H9 (cell line): ENCODE measurements at regions not wholly inside any gene's neighbourhood (a gene's known extent, or its start where the extent isn't known, plus 50 kb on each side); places are given as distances from the start of the nearest gene placed in this dataset.

Experiments
- DNase-seq: peaks from one replicate; pipeline ENCODE4 v3.0.0-alpha.2; 2017
- H2AFZ ChIP-seq: one replicate; pipeline ENCODE4 v1.6.1; 2013; ENCODE audit warnings: mild to moderate bottlenecking, low read length, control low read depth, moderate library complexity
- H2AK5ac ChIP-seq: 2 replicates; pipeline ENCODE4 v1.6.1; 2013; ENCODE audit warnings: low read length, control low read depth, mixed read lengths; ENCODE audit not compliant: insufficient read length
- H2BK120ac ChIP-seq: one replicate; pipeline ENCODE4 v1.6.1; 2013; ENCODE audit warnings: low read depth, mild to moderate bottlenecking, low read length, control low read depth, inconsistent platforms; ENCODE audit not compliant: poor library complexity, severe bottlenecking
- H2BK12ac ChIP-seq: 2 replicates; pipeline ENCODE4 v1.6.1; 2013; ENCODE audit warnings: low read length, control low read depth, mixed read lengths, low read depth; ENCODE audit not compliant: insufficient read length
- H2BK15ac ChIP-seq: 2 replicates; pipeline ENCODE4 v1.6.1; 2013; ENCODE audit warnings: low read depth, low read length, control low read depth
- H2BK20ac ChIP-seq: one replicate; pipeline ENCODE4 v1.6.1; 2013; ENCODE audit warnings: low read depth, mild to moderate bottlenecking, low read length, control low read depth, inconsistent platforms; ENCODE audit not compliant: poor library complexity, severe bottlenecking
- H2BK5ac ChIP-seq: 2 replicates; pipeline ENCODE4 v1.6.1; 2013; ENCODE audit warnings: low read length, control low read depth, mixed read lengths; ENCODE audit not compliant: insufficient read length
- H3K14ac ChIP-seq: 2 replicates; pipeline ENCODE4 v1.6.1; 2013; ENCODE audit warnings: low read length, control low read depth; ENCODE audit not compliant: insufficient read depth
- H3K18ac ChIP-seq: 2 replicates; pipeline ENCODE4 v1.6.1; 2013; ENCODE audit warnings: low read depth, mild to moderate bottlenecking, mixed read lengths, low read length, control low read depth; ENCODE audit not compliant: insufficient read length
- H3K23ac ChIP-seq: 2 replicates; pipeline ENCODE4 v1.6.1; 2013; ENCODE audit warnings: low read length, control low read depth, mixed read lengths, low read depth; ENCODE audit not compliant: insufficient read length
- H3K23me2 ChIP-seq: 2 replicates; pipeline ENCODE4 v1.6.1; 2013; ENCODE audit warnings: low read depth, mild to moderate bottlenecking, mixed read lengths, low read length, control low read depth; ENCODE audit not compliant: insufficient read length, poor library complexity, severe bottlenecking
- H3K27ac ChIP-seq: 2 replicates; pipeline ENCODE4 v1.5.1; 2013; ENCODE audit warnings: low read length, control low read depth, mixed read lengths, low read depth; ENCODE audit not compliant: insufficient read length
- H3K27me3 ChIP-seq: 2 replicates; pipeline ENCODE4 v1.6.1; 2013; ENCODE audit warnings: low read length, control low read depth, inconsistent platforms; ENCODE audit not compliant: insufficient read depth
- H3K4ac ChIP-seq: 2 replicates; pipeline ENCODE4 v1.6.1; 2013; ENCODE audit warnings: low read depth, mild to moderate bottlenecking, control low read depth, inconsistent platforms, low read length, moderate library complexity
- H3K4me1 ChIP-seq: 2 replicates; pipeline ENCODE4 v1.6.1; 2013; ENCODE audit warnings: low read length, control low read depth, inconsistent platforms; ENCODE audit not compliant: insufficient read depth
- H3K4me2 ChIP-seq: 2 replicates; pipeline ENCODE4 v1.6.1; 2013; ENCODE audit warnings: low read length, control low read depth, mixed read lengths; ENCODE audit not compliant: insufficient read length, insufficient read depth
- H3K56ac ChIP-seq: 2 replicates; pipeline ENCODE4 v1.6.1; 2013; ENCODE audit warnings: low read depth, mild to moderate bottlenecking, mixed read lengths, low read length, control low read depth; ENCODE audit not compliant: insufficient read length
- H3K79me1 ChIP-seq: 2 replicates; pipeline ENCODE4 v1.6.1; 2013; ENCODE audit warnings: low read depth, mild to moderate bottlenecking, moderate library complexity, low read length, control low read depth, inconsistent platforms; ENCODE audit not compliant: insufficient read depth, poor library complexity, severe bottlenecking
- H3K79me2 ChIP-seq: 2 replicates; pipeline ENCODE4 v1.6.1; 2013; ENCODE audit warnings: low read length, control low read depth, inconsistent platforms; ENCODE audit not compliant: insufficient read depth
- H3K9ac ChIP-seq: 2 replicates; pipeline ENCODE4 v1.6.1; 2013; ENCODE audit warnings: low read length, control low read depth, mixed read lengths; ENCODE audit not compliant: insufficient read length; ENCODE audit errors: extremely low read depth
- H3K9me3 ChIP-seq: one replicate; pipeline ENCODE4 v1.6.1; 2013; ENCODE audit warnings: low read depth, low read length, inconsistent platforms; ENCODE audit not compliant: control insufficient read depth
- H3T11ph ChIP-seq: one replicate; pipeline ENCODE4 v1.6.1; 2013; ENCODE audit warnings: mild to moderate bottlenecking, low read length, control low read depth, inconsistent platforms
- H4K20me1 ChIP-seq: one replicate; pipeline ENCODE4 v1.6.1; 2013; ENCODE audit not compliant: control insufficient read depth, insufficient read length, insufficient read depth
- H4K5ac ChIP-seq: 2 replicates; pipeline ENCODE4 v1.6.1; 2013; ENCODE audit warnings: low read depth, mild to moderate bottlenecking, mixed read lengths, low read length, control low read depth; ENCODE audit not compliant: insufficient read length
- H4K8ac ChIP-seq: replicated peaks from 2 replicates; pipeline ENCODE4 v1.6.1; 2013; ENCODE audit warnings: low read length, control low read depth, mixed read lengths, low read depth; ENCODE audit not compliant: insufficient read length
- H4K91ac ChIP-seq: 2 replicates; pipeline ENCODE4 v1.6.1; 2013; ENCODE audit warnings: low read depth, mild to moderate bottlenecking, moderate library complexity, mixed read lengths, low read length, control low read depth; ENCODE audit not compliant: insufficient read length
- H3K27ac Mint-ChIP-seq, 3 experiments: 2 replicates in 2 of 3; 3 replicates in 1 of 3; pipeline ENCODE4 v1.8.0; 2020 to 2021; ENCODE audit warnings: mixed read lengths in 3 of 3, mild to moderate bottlenecking in 1 of 3, moderate library complexity in 1 of 3
- H3K27me3 Mint-ChIP-seq: 2 replicates; pipeline ENCODE4 v1.8.0; 2021; ENCODE audit warnings: low read depth, mild to moderate bottlenecking, moderate library complexity, mixed read lengths
- H3K36me3 Mint-ChIP-seq, 3 experiments: 2 replicates in 2 of 3; 3 replicates in 1 of 3; pipeline ENCODE4 v1.8.0; 2020 to 2021; ENCODE audit warnings: low read depth in 3 of 3, mixed read lengths in 3 of 3; ENCODE audit not compliant: insufficient read depth in 1 of 3
- H3K4me1 Mint-ChIP-seq, 2 experiments: 2 replicates each; pipeline ENCODE4 v1.8.0; 2020; ENCODE audit warnings: mixed read lengths in 2 of 2
- H3K4me3 Mint-ChIP-seq, 2 experiments: 2 replicates in 1 of 2; 3 replicates in 1 of 2; pipeline ENCODE4 v1.8.0; 2020 to 2021; ENCODE audit warnings: mild to moderate bottlenecking in 2 of 2, mixed read lengths in 2 of 2, moderate library complexity in 1 of 2
- H3K9me3 Mint-ChIP-seq, 2 experiments: 2 replicates in 1 of 2; 3 replicates in 1 of 2; pipeline ENCODE4 v1.8.0; 2020; ENCODE audit warnings: mild to moderate bottlenecking in 2 of 2, mixed read lengths in 2 of 2, moderate library complexity in 1 of 2
- TF ChIP-seq, protein P1 (sequence below): fragments of 200-600 bp; sonication (generic); conservative IDR thresholded peaks from 3 replicates; pipeline ENCODE4 v1.8.0; 2021; ENCODE audit warnings: antibody characterized with exemption, mild to moderate bottlenecking

DNA sequence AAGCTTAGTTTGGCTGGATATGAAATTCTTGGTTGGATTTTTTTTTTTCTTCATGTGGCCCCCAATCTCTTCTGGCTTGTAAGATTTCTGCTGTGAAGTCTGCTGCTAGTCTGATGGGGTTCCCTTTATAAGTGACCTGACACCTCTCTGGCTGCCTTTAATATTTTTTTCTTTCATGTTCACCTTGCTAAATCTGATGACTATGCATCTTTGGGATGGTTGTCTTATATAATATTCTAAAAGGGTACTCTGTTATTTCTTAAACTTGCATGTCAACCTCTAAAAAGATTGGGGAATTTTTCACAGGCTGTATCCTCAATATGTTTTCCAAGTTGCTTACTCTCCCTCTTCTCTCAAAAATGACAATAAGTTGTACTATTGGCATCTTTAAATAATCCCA, 500.0 kb downstream of the CAAP1 start:
- Histone ChIP-seq H3T11ph (no peak overlapping the region), H3K56ac (no peak overlapping the region), H4K91ac (no peak overlapping the region), H2BK15ac (no peak overlapping the region), H3K23ac (no peak overlapping the region), H4K5ac (no peak overlapping the region), H3K4me2 (no peak overlapping the region), H2BK12ac (no peak overlapping the region), H2AK5ac (no peak overlapping the region), H2BK20ac (no peak overlapping the region), H3K9ac (no peak overlapping the region), H3K27ac (no peak overlapping the region), H3K79me1 (no peaks in the 10 kb centered on the region), H3K9me3 (no peaks in the 10 kb centered on the region), H3K79me2 (no peaks in the 10 kb centered on the region), H3K18ac (no peak overlapping the region), H3K4me1 (no peaks in the 10 kb centered on the region), H2BK120ac (no peak overlapping the region), H3K4ac (no peak overlapping the region), H2AFZ (no peak overlapping the region), H3K14ac (no peak overlapping the region), H4K8ac (no peak overlapping the region), H3K27me3 (no peaks in the 10 kb centered on the region), H4K20me1 (no peaks in the 10 kb centered on the region), H3K23me2 (no peaks in the 10 kb centered on the region), H2BK5ac (no peak overlapping the region)
- DNase-seq, result no peak
- Mint-ChIP-seq H3K27ac (no peak overlapping the region), H3K36me3 (peaks cover 14 to 26% (median 21%) of the 10 kb centered on the region in 3 experiments; a peak in 6 of 7 replicates), H3K4me3 (no peak overlapping the region), H3K27me3 (no peaks in the 10 kb centered on the region), H3K4me1 (no peaks in the 10 kb centered on the region), H3K9me3 (peaks cover 32 to 33% of the 10 kb centered on the region in 2 experiments)
- TF ChIP-seq, protein P1, sequence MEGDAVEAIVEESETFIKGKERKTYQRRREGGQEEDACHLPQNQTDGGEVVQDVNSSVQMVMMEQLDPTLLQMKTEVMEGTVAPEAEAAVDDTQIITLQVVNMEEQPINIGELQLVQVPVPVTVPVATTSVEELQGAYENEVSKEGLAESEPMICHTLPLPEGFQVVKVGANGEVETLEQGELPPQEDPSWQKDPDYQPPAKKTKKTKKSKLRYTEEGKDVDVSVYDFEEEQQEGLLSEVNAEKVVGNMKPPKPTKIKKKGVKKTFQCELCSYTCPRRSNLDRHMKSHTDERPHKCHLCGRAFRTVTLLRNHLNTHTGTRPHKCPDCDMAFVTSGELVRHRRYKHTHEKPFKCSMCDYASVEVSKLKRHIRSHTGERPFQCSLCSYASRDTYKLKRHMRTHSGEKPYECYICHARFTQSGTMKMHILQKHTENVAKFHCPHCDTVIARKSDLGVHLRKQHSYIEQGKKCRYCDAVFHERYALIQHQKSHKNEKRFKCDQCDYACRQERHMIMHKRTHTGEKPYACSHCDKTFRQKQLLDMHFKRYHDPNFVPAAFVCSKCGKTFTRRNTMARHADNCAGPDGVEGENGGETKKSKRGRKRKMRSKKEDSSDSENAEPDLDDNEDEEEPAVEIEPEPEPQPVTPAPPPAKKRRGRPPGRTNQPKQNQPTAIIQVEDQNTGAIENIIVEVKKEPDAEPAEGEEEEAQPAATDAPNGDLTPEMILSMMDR, result no peak
